ENCODE measurements at regions not wholly inside any gene's neighbourhood (a gene's known extent, or its start where the extent isn't known, plus 50 kb on each side); places are given as distances from the start of the nearest gene placed in this dataset.

DNA sequence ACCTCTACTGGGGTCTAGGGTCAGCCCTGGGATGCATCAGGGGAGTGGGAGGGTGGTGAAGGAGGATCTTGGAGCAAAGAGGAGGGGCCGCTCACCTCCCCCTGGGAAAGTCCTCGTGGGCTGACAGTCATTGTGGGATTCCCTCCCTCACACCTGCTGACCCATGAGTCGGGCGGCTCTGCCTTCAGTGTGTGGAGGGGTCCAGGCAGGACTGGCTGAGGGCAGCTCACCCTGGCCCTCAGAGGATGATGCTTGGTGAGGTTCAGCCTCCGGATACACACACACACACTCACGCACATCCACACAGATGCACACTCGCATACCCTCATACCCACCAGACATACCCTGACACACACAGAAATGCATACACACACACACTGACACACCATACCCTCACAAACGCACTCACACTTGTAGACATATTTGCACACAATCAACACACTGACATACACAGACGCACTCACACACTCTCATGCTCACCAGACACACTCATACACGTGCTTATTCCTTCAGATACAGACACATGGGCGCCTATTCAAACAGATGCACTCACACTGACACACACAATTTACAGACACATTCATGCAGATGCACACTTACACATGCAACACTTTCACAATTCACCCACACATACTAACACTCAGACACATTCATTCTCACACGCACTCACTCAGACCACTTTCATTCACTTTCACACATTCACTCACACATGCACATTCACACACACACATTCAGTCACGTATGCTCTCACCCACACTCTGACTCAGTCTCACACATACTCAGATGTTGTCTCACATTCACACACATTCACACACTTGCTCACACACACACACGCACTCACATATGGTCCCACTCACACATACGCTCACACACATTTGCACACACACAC lies 105.1 kb upstream of the RPL38 start:
- no peak for DNase-seq

DNA sequence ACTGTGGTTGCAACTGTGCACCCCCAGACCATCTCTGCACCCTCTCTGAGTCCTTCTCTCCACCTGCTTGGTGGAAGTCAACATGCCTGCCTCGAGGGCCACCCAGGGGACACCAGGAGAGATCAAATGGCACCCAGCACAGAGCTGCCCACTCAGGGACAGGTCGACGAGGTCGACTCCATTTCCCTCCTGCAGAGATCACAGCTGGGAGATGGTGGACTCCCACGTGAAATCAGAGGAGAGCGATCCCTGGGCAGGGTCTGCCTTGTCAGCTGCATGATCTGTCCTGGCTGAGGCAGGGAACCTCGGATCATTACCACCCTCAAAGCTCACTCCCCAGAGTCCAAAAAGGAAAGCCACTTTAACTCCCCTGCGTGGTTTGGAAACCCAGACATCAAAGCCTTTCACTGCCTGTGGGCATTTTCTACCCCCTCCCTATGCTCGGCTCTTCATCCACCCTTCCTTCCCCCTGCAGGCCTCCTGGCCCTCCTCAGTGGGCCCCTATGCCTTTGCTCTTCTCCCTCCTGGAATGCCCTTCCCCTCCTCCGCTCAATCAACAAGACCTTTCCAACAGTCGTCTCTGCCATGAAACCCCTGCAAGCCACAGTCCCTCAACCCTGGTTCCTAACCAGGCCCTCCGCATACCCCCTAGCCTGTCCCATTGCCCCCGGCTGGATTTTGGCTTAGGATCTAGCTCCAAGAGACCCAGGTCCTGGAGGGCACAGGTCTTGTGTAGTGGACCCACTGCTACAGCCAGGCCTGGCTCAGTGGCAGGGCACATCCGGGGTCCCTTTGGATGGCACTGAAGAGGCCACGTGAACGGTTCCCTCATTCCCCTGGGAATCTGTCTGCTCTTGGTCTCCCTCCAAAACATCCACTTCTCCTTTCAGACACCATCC lies 103.8 kb upstream of the RPL38 start:
- no peak for DNase-seq

DNA sequence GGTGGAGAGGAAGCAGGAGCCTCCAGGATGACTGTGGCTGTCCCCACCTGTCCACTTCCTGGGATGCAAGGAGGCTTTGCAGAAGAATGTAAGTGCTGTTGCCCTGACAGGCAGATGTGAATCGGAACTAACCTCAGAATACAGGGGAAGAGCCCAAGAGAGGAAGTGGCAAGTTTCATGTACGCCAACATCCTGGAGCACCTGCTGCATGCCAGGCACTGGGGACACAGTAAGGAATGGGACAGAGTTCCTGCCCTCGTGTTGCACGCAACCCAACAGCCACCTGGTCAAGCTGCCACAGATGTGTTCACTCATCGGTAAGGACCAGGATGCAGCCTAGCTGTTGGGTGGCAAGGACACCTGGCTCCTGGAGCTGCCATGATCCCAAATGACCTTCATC lies 98.6 kb upstream of the RPL38 start:
- DNase-seq: no peak

DNA sequence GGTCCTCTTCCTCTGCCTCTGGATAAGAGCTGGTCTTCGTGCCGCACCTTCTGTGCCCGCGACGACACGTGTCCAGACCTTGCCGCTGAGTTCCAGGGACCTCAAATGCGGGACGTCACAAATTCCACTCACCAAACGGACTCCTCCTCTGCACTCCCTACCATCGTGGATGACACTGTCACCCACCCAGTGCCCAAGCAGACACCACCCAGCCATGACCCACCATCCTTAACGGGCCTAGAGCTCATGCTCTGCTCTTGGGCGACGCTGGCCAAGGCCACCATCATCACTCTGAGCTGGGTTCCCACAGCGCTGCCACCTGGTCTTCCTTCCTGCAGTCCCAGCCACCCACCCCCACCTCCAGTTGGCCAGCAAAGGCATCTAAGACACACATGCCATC lies 96.4 kb upstream of the RPL38 start:
- DNase-seq: no peak

DNA sequence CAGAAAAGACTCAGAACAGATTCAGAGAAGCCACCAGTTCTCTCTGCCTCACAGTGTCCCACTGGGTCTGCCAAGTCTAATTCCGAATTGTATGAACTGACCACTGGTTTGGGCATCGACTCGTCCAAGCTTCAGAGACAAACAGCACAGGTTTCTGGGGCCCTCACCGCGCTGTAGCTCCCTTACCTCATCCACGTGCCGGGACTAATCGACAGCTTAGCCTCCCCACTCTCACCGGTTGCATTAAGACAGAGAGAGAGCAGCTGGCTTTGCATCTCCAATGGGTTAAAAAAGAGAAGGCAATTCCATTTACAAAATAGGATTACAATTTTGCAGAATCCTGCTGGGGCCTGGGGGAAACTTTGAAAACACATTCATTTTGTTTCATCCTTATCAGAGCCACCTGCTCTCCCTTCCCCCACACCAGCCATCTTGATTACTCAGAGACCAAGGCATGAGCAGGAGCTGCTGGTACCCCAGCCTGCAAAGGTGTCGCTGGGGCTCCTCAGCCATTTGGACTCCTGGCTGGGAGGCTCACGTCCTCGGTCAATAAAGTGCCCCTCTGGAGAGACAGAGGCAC lies 95.3 kb upstream of the RPL38 start:
- no peak for DNase-seq

DNA sequence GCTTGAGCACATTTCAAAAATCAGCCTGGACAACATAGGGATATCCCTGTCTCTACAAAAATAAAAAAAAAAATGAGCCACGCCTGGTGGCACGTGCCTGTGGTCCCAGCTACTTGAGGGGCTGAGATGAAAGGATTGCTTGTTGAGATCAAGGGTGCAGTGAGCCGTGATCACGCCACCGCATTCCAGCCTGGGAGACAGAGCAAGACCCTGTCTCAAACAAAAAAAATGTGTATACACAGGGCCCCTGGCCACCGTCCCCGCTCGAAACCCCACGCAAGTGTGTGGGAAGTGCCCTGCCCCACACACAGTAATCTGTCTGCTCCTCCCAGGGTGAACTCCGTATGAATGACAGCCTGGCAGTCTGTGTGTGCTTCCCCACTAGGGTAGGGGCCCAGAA lies 93.0 kb upstream of the RPL38 start:
- DNase-seq: no peak

DNA sequence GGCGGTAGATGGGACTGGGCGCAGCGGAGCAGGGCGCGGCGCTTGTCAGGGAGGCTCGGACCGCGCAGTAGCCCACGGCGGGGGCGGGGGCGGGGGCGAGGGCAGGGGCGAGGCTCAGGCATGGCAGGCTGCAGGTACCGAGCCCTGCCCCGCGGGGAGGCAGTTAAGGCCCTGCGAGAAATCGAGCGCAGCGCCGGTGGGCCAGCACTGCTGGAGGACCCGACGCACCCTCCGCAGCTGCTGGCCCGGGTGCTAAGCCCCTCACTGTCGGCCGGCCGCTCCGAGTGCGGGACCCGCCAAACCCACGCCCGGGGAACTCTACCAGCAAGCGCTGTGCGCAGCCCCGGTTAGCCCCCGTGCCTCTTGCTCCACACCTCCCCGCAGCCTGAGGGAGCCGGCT lies 90.2 kb upstream of the RPL38 start:
- DNase-seq: no peak

DNA sequence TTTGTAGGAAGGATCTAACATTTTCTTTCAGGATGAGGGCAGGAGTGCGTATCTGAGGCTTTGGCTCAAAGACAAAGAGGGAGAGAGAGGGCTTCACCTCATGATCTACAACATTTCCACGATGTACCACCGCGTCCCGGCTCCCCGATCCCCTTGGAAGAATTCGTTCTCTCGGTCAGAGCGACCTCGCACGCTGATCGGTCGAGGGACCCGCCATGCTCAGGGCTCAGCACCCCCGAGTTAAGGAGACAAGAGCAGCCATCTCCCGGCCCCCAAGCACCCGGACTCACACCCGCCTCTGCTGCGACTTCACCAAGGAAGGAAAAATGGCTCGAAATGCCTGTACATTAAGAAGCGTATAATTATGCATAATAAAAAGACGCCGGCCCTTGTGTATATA lies 89.5 kb upstream of the RPL38 start:
- DNase-seq: no peak

DNA sequence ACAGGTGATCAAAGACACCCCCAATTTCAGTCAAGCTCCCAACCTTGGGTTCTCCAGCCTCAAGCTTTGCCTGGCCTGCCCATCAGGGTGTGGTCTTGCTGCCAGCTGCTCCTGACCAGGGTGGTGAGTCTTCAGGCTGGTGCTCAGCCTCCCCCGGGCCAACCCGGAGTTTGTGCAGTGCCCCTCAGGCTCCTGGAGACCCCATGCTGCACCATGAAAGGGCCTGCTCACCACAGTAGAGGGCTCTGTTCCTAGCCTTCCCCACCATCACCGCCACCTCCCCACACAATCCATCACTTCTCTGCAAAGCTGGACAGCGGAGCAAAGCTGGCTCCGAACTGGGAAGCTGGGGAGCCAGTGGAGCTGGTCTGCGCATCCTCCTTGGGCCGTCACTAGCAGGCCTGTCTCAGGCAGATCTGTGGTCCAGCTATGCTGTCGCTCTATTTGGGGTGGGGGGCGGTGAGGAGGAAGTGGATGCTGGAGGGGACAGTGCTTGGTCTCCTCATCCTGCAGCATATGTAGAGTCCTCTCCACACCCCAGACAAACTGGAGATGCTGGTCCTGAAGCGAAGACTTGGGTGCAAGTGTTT lies 88.5 kb upstream of the RPL38 start:
- no peak for DNase-seq

DNA sequence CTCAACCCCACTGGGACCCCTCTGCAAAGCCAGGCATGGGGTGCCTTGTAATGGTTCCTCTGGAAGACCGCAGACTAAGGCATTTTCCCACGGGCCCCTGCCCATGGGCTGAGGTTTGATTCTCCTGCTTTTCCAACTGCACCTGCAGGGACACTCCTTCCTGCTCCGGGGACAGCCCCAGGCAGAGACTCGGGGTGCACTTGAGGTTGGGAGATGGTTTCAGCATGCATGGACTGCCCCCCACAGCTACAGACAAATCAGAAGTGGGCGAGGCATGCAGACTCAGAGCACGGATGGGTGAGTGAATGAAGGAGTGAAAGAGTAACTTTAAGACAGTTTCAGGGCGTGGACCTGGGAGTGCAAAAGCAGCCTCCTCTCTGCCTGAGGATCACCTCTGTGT lies 87.9 kb upstream of the RPL38 start:
- DNase-seq: no peak

DNA sequence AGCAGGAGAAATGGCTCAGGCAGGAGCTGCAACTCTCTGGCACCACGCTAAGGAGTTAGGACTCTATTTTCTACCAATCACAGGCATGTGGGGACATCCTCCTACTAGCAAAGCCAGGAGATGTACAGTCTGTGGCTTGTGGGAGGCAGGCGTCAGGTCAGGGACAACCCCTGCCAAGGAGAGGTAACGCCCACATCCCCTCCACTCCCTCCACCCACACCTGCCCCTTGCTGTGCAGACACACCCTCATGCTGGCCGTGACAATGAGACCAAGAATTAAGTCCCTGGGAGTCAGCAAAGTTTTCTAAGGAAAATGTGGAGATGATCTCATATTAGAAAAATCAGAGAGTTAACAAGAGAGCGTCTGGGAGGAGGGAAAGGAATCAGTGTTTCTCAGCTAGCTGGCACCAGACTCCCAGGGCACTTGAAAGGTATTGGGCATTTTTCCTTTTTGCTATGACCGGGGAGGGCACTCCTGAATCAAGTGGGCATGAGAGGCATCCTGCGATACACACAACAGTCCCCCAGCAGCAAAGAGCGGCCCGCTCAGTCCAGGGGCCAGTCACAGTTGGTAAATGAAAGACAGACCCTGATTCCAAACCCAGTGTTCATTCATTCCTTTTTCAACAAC lies 87.3 kb upstream of the RPL38 start:
- DNase-seq: peak; percentile 3

DNA sequence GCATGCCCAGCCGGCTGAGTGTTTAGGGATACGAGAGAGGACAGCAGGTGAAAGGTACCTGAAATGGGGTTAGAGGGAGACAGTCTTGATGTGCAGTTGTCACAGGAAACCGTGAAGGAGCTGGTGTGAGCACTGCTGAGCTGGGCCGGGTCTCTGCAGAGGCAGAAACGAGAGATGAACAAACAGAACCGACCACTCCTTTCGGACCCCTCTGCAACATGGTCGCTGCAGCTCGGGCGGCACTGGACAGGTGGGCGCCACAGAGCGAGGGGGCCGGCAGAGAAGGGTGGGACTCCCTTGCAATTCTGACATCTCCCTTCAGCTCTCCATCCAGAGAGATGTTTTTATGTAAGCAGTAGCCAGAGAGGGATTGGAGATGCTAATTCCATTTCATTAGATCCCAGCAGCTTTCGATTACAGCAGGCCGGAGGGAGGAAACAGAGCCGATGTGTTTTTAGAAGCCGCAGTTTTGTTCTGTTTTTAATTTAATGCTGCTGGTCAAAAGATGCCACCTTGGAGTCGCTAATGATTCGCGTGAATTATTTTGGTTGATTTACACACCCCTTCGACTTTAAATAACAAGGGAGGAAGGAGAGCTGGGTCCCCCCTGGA lies 86.3 kb upstream of the RPL38 start:
- no peak for DNase-seq

DNA sequence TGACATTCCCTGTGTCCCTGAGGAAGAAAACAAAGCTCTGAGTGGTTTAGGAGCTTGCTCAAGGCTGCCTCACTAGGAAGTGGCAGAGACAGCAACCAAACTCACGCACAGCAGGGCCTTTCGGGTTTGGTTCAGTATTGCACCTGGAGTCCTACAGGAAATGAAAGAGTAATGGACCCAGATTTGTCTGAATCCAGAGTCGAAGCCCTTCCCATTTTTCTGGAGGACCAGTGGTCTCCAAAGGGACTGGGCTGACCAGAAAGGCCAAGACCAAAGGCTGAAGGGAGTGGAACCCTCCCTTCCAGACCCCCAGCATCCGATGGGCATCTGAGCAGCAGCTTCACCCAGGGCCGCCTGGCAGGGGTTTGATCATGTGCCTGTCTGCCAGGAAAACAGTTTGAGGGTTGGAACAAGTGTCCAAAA lies 85.5 kb upstream of the RPL38 start:
- DNase-seq: no peak

DNA sequence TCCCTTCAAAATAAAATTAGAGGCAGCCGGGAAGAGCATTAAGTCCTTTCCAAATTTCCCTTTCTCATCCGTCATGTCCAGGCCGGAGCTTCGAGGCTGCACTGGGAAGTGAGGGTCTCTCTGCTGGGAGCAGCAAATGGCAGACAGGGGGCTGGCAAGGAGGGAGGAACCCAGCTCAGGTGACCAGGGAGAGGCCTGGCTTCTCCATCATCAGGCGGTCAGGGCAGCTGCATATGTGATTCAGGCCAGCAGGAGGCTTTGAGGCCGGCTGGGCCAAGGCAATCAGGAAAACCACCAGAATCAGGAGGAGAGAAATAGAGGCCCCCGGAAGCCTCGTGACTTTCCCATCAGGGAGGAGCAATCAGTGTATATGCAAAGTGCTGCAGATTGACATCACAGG lies 85.0 kb upstream of the RPL38 start:
- no peak for DNase-seq

DNA sequence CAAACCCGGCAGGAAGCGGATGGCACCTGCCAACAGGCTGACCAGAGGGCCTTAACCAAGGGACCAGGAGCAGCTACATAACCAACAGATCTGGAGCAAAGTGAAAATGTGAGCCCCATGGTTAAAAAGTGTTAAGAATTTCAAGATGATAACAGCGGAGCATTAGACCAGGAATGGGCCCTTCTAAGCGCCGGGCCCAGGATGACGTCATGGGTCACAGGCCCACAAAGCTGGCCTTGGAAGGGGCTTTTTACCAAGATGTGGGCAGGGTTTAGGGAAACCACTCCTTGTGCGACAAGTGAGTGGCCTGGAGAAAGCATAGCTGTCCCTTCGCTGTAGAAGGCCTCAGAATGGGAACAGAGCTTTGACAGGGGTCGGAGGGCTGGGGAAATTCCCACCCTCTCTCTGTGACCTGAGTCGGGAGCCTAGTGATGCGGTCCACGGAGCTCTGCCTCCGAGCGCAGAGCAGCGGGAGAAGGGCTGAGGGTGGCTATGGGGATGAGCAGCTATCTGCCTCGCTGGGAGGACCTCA lies 84.4 kb upstream of the RPL38 start:
- DNase-seq: no peak

DNA sequence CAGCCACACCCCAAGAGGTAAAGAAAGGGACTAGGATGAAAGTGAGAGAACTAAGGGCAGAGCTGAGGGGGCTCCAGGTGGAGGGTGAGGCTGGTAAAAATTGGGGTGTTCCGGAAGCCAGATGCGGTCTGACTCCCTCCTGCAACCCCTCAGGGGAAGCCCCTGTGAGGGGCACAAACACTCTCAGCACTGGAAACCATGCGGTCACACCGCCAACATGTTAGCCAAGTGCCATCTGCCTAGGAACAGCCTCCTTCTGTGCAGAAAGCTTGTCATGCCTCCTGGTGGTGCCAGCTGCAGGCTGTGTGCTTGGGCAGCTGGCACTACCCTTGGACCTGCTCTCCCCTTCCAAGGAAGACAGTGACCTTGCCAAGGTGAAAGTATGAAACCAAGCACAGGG lies 83.5 kb upstream of the RPL38 start:
- DNase-seq: no peak

DNA sequence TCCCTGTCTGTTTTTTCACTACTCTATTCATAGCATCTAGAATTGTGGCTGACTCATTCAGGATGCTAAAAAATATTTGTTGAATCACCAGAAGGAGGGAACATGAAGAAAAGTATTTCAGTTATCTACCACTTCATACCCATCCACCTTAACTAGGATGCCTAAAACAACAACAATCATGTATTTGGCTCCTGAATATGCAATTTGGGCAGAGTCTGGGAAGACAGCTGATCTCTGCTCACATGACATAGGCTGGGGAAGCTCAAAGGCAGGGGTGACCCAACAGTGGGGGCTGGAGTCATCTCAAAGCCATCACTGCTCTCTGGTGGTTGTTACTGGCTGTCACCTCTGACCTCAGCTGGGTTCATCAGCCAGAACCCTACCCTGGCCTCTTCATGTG lies 80.1 kb upstream of the RPL38 start:
- no peak for DNase-seq

DNA sequence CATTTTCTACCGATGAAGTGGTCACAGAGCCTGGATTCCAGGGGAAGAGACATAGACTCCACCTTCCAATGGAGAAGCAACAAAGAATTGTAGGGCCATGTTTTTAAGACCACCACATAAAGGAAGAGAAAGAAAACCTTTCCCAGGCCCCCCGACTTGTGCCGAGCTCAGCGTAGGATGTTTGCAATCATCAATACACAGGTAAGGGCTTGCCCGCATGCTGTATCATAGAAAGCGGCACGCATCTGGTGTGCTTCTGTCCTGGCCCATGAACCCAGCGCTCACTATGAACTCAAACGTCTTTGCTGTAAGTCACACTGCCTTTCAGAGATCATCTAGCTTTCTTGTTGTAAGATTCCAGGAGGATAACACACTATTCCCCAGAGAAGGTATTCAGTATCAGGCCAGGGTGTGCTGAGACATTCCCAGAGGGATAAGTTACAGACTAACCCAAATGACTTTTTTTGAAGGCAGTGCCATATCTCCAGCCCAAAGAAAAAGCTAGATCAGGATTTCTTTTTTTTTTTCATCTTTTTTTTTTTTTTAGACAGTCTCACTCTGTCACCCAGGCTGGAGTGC lies 79.5 kb upstream of the RPL38 start:
- no peak for DNase-seq

DNA sequence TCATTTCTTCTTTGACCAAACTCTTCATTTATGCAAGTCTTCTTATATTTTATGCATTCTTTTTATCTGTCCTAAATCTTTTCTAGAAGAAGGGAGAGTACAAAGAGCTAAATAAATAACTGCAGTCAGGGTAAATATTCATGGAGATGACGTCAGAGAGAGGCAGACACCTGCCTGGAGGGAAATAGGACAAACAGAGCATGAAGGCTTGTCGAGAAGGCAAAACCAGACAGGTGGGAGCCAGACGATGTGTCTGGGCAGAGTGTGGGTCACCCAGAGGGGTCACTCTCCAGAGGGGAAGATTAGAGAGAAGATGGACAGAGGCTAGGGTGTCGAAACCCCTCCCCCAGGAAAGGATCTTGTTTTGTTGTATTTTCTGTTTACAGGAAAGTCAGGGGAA lies 78.3 kb upstream of the RPL38 start:
- DNase-seq: peak; percentile 0

DNA sequence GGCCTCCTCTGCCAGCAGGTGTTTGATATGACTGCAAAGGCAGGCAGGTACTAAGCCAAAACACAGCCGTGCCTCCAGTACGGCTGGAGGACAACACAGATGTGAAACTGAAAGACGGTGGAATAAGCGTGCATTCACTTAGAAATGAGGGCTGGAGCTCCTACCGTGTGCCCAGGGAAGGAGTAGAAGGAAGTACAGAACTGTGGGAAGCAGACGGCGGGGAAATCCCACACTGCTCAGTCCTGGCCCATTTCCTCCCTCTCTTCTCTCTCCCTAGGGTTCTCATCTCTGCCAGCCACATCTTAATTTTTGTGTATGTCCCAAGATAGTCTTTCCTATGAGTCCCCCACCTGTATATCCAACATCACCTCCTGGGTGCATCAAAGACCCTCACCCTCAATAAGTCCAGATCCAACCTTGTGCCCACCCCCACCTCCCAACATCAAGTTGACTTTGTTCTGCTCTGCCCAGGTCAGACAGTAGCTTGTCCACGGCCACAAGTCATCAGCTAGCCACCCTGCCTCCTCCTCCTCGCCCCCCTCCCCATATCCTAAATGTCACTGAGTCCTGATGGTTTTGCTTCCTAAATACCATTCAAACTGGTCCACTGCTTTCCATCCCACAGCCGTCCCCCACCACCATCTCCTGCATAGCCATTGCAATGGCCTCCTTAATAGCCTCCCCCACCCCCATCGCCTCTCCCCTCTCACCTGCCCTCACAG lies 77.1 kb upstream of the RPL38 start:
- DNase-seq: no peak

DNA sequence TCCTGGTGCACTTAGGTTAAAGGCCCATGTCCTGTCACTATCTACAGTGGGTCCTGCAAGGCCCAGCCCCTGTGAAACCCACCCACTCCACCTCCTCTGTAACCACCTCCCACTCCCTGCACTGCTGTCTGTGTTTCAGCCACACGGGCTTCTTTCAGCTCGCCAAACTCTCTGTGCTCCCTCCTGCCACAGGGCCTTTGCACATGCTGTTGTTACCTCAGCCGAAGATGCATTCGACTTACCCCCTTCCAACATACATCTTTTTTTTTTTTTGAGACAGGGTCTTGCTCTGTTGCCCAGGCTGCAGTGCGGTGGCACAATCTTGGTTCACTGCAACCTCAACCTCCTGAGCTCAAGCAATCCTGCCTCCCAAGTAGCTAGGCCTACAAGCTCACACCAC lies 76.5 kb upstream of the RPL38 start:
- DNase-seq: no peak

Measured in NCI-H748 treated with DMSO at 0.1 percent for 48 hours (cell line).